ENCODE measurements at regions not wholly inside any gene's neighbourhood (a gene's known extent, or its start where the extent isn't known, plus 50 kb on each side); places are given as distances from the start of the nearest gene placed in this dataset.

DNA sequence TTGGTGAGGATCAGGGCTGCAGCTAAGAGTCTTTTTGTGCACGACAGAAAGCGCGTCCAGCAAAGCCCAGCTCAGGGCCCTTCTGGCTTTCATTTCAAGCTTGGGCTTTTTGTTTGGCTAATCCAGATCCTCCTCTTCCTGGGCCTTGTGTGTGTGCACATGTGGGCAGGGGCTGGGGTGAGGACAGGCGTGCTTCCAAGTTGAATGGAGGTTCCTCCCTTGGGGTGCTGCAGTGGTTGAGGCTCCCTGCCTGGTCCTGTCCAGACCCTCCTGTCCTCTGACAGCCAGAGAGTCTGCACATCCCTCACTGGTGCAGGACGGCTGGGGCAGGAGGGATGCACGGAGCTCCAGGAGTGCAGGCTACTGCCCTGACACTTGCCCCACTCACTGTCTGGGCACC, 62.0 kb upstream of the NECTIN1 start:
- Histone ChIP-seq H2BK120ac (ENCODE audit: low read depth, low read length) (no peak overlapping the region), H2AFZ (replicated peaks; ENCODE audit: low read length, poor library complexity) (no peak overlapping the region), H4K8ac (ENCODE audit: low read depth in 2 of 2, low read length in 2 of 2) (no peak overlapping the region), H3K4me1 (ENCODE audit: control insufficient read depth, insufficient read depth, low read length) (no peaks in the 10 kb centered on the region), H3K4me3 (ENCODE audit: insufficient read depth, low read depth, low read length) (no peak overlapping the region), H3K9ac (ENCODE audit: low read depth, low read length) (no peak overlapping the region), H2AK5ac (ENCODE audit: low read depth, low read length) (no peak overlapping the region), H3K18ac (ENCODE audit: low read depth, low read length) (no peak overlapping the region), H3K4ac (ENCODE audit: low read depth, low read length) (no peak overlapping the region), H3K23ac (ENCODE audit: low read depth, low read length) (no peak overlapping the region), H3K27ac (ENCODE audit: insufficient read depth, low read length) (no peak overlapping the region), H2BK20ac (ENCODE audit: low read depth, low read length) (no peak overlapping the region), H3K56ac (ENCODE audit: extremely low read depth, insufficient read depth, low read length) (no peak overlapping the region), H4K91ac (ENCODE audit: insufficient read depth, low read depth, low read length) (no peak overlapping the region), H3K9me3 (ENCODE audit: control insufficient read depth, insufficient read depth, low read length) (no peaks in the 10 kb centered on the region), H2BK5ac (ENCODE audit: low read depth, low read length, poor library complexity, severe bottlenecking) (no peak overlapping the region), H3K9me1 (ENCODE audit: insufficient read depth, low read length) (no peaks in the 10 kb centered on the region), H3K27me3 (ENCODE audit: control insufficient read depth, insufficient read depth, low read length) (peaks cover 16% of the 10 kb centered on the region; the same call in 1 of the 2 replicates), H2BK15ac (ENCODE audit: low read depth, low read length) (no peak overlapping the region), H3K14ac (replicated peaks; ENCODE audit: low read depth, low read length) (no peak overlapping the region), H3K36me3 (ENCODE audit: control insufficient read depth, insufficient read depth, low read length) (no peaks in the 10 kb centered on the region), H2AK9ac (replicated peaks; ENCODE audit: low read depth, low read length, poor library complexity) (no peak overlapping the region), H3K4me2 (ENCODE audit: low read depth, low read length) (no peak overlapping the region), H3K79me1 (ENCODE audit: low read depth in 1 of 2, low read length in 2 of 2) (no peaks in the 10 kb centered on the region), H4K20me1 (ENCODE audit: insufficient read depth, low read length) (no peaks in the 10 kb centered on the region), H4K5ac (ENCODE audit: low read depth, low read length) (no peak overlapping the region)
- CTCF ChIA-PET, result no interaction called here
- dilution Hi-C loops (cut with HindIII; ENCODE audit: low sequenced_read_pairs, unreplicated experiment) (no loop called here), intact Hi-C loops (cut with micrococcal nuclease) (no loop called here), in situ Hi-C loops (cut with MboI; ENCODE audit: low sequenced_read_pairs) (no loop called here)
- DNase-seq (no peak), ATAC-seq (ENCODE audit: low read depth) (no peak)
- TF ChIP-seq FOS (IDR thresholded peaks at IDR 0.05; ENCODE audit: low read depth, low read length) (no peak), RFX5 (IDR thresholded peaks at IDR 0.05; ENCODE audit: low read depth, low read length) (no peak)
- no TSS peak for BruUV-seq (replicated peaks)
- WGBS, 2 experiments (ENCODE audit: extremely low coverage in 2 of 2, insufficient read length in 1 of 2), result no CpG with 5 or more reads among the region's 6 CpGs
- POLR2A ChIA-PET (ENCODE audit: unreplicated experiment), result no interaction called here

Data from IMR-90 (cell line).